AG04449 (cell line): ENCODE measurements at regions not wholly inside any gene's neighbourhood (a gene's known extent, or its start where the extent isn't known, plus 50 kb on each side); places are given as distances from the start of the nearest gene placed in this dataset.

Experiments used
- CTCF ChIA-PET: fragments of 350-600 bp; formaldehyde crosslinking; extraction: SDS; loops from one replicate; lab custom pipeline; 2021; ENCODE audit warnings: antibody characterized with exemption; lab: Yijun Ruan, JAX
- POLR2A ChIA-PET: fragments of 400-600, 350-600 bp; formaldehyde crosslinking; extraction: SDS; loops from one replicate; lab custom pipeline; 2020; ENCODE audit warnings: antibody characterized with exemption, inconsistent platforms; lab: Yijun Ruan, JAX
- DNase-seq: peaks from one replicate; pipeline ENCODE4 v3.0.0-alpha.2; 2010; ENCODE audit warnings: low read depth, low spot score
- H3K4me3 ChIP-seq: 2 replicates; pipeline ENCODE4 v1.5.1; 2011; ENCODE audit warnings: low read depth, mild to moderate bottlenecking, control low read depth, low read length
- TF ChIP-seq, protein P1 (sequence below): IDR thresholded peaks from one replicate; pipeline ENCODE4 v1.5.1; 2011; ENCODE audit warnings: mild to moderate bottlenecking, moderate library complexity, low read length, control low read depth, inconsistent platforms; ENCODE audit not compliant: insufficient read depth; ENCODE audit errors: missing control alignments

- POLR2A ChIA-PET = no interaction called here
- DNase-seq = no peak
- H3K4me3 ChIP-seq = no peak overlapping the region
- CTCF ChIA-PET = interaction anchor here (0.9 to 2.2 kb wide), 4 partner anchors 248 to 254 kb away, joined by 3 to 18 read pairs (median 6); no protein-coding TSS in a partner anchor
- TF ChIP-seq, protein P1, sequence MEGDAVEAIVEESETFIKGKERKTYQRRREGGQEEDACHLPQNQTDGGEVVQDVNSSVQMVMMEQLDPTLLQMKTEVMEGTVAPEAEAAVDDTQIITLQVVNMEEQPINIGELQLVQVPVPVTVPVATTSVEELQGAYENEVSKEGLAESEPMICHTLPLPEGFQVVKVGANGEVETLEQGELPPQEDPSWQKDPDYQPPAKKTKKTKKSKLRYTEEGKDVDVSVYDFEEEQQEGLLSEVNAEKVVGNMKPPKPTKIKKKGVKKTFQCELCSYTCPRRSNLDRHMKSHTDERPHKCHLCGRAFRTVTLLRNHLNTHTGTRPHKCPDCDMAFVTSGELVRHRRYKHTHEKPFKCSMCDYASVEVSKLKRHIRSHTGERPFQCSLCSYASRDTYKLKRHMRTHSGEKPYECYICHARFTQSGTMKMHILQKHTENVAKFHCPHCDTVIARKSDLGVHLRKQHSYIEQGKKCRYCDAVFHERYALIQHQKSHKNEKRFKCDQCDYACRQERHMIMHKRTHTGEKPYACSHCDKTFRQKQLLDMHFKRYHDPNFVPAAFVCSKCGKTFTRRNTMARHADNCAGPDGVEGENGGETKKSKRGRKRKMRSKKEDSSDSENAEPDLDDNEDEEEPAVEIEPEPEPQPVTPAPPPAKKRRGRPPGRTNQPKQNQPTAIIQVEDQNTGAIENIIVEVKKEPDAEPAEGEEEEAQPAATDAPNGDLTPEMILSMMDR = no peak
These were observed 171.0 kb downstream of the BMP7 start for GRCh38 chr20:57095426-57095825.

GRCh38 chr20:57097245-57097915 lies 169.1 kb downstream of the BMP7 start:
- ChIA-PET POLR2A (no interaction called here), CTCF (interaction anchor here (0.8 to 1.5 kb wide), 5 partner anchors 10 to 249 kb away, joined by 3 to 4 read pairs (median 3); no protein-coding TSS in a partner anchor)
- TF ChIP-seq, protein P1 = no peak
- H3K4me3 ChIP-seq = no peak overlapping the region
- no peak for DNase-seq

DNA sequence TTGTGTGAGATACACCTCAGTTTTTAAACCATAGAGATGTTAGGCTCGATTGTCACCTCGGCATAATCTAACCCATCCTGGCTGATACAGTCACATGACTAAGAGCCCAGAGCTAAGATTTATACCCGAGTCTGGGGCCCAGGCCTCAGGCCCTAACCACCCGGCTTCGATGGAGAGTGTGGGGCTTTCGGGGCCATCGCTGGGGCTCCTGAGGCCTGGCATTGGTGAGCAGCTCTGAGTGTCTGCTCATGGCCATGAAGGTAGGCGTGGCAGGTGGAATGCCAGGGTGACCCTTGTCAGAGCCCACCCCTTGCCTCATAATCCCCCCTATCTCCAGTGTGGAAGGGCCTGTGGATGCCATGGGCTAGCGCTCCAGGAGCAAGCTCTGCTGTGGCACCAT lies 164.3 kb downstream of the BMP7 start:
- CTCF ChIA-PET = interaction anchor here (0.8 to 2.7 kb wide), 3 partner anchors 9 to 244 kb away, joined by 3 to 14 read pairs (median 3); no protein-coding TSS in a partner anchor
- TF ChIP-seq, protein P1 = no peak
- no peak for DNase-seq
- H3K4me3 ChIP-seq = no peak overlapping the region
- POLR2A ChIA-PET = no interaction called here

- ChIA-PET CTCF (interaction anchor here (0.8 to 2.7 kb wide), 4 partner anchors 9 to 244 kb away, joined by 3 to 14 read pairs (median 3); no protein-coding TSS in a partner anchor), POLR2A (no interaction called here)
- no peak for DNase-seq
- no peak overlapping the region for H3K4me3 ChIP-seq
- TF ChIP-seq, protein P1 = no peak
These were observed 163.9 kb downstream of the BMP7 start for GRCh38 chr20:57102566-57102965.

GRCh38 chr20:57103146-57103800 lies 163.2 kb downstream of the BMP7 start:
- H3K4me3 ChIP-seq = no peak overlapping the region
- CTCF ChIA-PET = interaction anchor here (0.8 to 2.7 kb wide), 4 partner anchors 10 to 243 kb away, joined by 3 to 14 read pairs (median 3); no protein-coding TSS in a partner anchor
- DNase-seq = no peak
- POLR2A ChIA-PET = no interaction called here
- TF ChIP-seq, protein P1 = no peak

- ChIA-PET POLR2A (no interaction called here), CTCF (interaction anchor here (1.5 kb wide), 1 partner anchor 241 kb away, joined by 3 read pairs; no protein-coding TSS in a partner anchor)
- H3K4me3 ChIP-seq = no peak overlapping the region
- no peak for DNase-seq
- TF ChIP-seq, protein P1 = no peak
These were observed 162.3 kb downstream of the BMP7 start for GRCh38 chr20:57104113-57104512.
